ENCODE measurements at regions not wholly inside any gene's neighbourhood (a gene's known extent, or its start where the extent isn't known, plus 50 kb on each side); places are given as distances from the start of the nearest gene placed in this dataset.

DNA sequence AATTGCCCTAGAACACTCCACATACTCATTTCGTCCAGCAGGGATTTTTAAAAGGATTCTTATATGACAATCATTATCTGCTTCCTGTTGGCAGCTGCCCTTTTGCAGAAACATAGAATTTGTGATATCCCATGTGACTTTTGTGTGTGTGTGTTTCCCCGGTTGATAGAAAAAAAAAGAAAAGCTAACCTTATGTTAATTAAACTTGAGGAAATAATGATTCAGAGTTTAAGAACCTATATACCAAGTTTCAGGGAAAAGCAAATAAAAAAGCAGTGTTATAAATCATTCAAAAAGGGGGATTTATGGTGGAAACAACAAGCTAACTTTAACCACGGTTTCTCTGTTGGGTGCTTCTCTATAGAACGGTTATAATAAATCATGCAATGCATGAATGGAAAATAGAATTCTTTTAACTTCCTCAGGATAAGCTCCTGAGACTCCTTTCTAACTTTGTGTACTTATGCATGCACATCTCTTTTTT, 826.9 kb upstream of the EYS start:
- TF ChIP-seq, protein P1, sequence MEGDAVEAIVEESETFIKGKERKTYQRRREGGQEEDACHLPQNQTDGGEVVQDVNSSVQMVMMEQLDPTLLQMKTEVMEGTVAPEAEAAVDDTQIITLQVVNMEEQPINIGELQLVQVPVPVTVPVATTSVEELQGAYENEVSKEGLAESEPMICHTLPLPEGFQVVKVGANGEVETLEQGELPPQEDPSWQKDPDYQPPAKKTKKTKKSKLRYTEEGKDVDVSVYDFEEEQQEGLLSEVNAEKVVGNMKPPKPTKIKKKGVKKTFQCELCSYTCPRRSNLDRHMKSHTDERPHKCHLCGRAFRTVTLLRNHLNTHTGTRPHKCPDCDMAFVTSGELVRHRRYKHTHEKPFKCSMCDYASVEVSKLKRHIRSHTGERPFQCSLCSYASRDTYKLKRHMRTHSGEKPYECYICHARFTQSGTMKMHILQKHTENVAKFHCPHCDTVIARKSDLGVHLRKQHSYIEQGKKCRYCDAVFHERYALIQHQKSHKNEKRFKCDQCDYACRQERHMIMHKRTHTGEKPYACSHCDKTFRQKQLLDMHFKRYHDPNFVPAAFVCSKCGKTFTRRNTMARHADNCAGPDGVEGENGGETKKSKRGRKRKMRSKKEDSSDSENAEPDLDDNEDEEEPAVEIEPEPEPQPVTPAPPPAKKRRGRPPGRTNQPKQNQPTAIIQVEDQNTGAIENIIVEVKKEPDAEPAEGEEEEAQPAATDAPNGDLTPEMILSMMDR (IDR thresholded peaks at IDR 0.05) = no peak
- TF ChIP-seq ZFX (IDR thresholded peaks at IDR 0.05; ENCODE audit: borderline replicate concordance) = no peak
